D341Med (cell line): ENCODE measurements at regions not wholly inside any gene's neighbourhood (a gene's known extent, or its start where the extent isn't known, plus 50 kb on each side); places are given as distances from the start of the nearest gene placed in this dataset.
A peak's percentile ranks its signal among the peaks of the same experiment; 100 is the strongest.

ENCODE experiments used
- DNase-seq: peaks from one replicate; pipeline ENCODE4 v3.0.0; 2012; ENCODE audit warnings: low spot score

DNA sequence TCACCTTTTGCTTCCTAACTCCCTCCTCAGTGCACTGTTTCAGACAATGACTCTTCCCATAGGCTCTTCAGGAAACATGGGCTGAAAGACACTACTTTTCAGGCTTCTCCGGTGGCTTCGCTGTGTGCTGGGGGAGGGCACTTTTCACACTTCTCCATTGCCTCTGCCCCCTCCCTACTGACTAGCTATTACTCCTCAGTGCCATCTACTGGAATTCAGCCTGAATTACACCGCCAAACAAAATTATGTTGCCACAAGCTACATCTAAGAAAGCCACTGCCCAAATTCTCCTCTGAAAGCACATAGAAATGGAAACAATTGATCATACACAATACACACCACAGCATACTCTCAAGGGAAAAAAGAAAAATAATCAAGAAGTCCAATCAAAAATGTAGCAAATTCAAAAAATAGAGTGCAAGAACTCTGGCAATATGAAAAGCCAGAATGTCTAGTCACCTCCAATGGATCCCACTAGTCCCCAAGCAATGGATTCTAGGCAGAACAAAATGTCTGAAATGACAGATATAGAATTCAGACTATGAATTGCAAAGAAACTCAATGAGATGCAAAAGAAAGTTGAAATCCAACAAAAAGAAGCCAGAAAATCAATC is 1139.4 kb upstream of the GYPC start:
- DNase-seq, result peak; percentile 32

- DNase-seq, result no peak
These were observed 1129.9 kb upstream of the GYPC start for GRCh38 chr2:125526093-125526492.

GRCh38 chr2:125535089-125535488 is 1120.9 kb upstream of the GYPC start:
- DNase-seq, result no peak

- DNase-seq, result no peak
These were observed 1111.9 kb upstream of the GYPC start for GRCh38 chr2:125543968-125544514.

- peak; percentile 37 for DNase-seq
These were observed 1102.2 kb upstream of the GYPC start for GRCh38 chr2:125553768-125554167.

DNA sequence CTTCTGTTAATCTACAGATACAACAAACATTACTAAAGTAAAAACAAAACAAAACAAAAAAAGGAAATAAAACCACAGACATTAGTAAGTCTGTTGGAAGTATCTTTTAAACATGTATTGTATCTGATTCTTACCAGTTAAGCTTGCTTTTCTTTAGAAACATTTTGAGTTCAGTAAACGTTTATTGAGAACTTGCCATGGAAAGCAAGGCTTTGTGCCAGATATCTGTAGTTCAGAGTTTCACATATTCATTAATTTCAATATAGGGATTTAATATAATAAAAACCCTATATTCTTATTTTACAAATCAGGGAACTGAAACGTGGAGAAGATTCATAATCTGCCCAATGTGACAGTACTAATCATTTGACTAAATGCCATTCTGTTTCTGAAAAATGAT is 1101.0 kb upstream of the GYPC start:
- no peak for DNase-seq

- DNase-seq, result no peak
These were observed 1096.8 kb upstream of the GYPC start for GRCh38 chr2:125559186-125559585.

DNA sequence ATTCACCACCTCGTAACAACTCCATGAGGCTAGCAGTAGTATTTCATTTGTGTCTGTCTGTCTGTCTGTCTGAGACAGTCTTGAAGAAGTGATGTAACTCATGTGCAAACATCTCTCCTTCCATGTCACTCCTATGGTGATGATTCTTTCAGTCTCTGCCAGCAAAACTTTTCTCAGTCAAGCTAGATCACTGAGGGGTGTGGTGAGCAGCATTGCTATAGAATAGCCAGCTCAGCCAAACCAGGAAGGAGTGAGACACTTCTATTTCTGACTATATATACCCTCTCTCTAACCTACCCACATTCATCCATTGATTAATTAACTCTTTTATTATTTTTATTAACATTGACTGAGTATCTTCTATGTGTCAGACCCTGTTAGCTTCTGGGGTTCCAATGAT is 1095.1 kb upstream of the GYPC start:
- DNase-seq, result no peak

- DNase-seq, result no peak
These were observed 1094.7 kb upstream of the GYPC start for GRCh38 chr2:125561302-125561701.

- no peak for DNase-seq
These were observed 1093.0 kb upstream of the GYPC start for GRCh38 chr2:125562924-125563323.

- no peak for DNase-seq
These were observed 1091.5 kb upstream of the GYPC start for GRCh38 chr2:125564471-125564870.

DNA sequence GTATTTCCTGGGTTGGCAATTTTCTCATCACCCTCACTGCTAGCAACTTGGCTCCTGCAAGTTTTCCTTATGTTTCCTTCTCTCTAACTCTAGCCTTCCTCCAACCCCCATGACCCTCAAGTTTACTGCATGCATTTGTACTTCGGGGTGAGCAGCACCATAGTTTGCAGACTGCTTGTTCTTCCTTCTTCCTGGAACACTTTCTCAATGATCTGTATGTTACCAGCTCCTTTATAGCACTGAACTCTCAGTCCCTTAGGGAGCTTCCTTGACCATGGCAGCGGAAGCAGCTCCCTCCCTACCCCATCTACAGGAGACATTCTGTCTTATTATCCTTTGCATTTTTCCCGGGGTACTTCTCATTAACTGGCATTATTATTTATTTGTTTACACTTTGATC is 1089.5 kb upstream of the GYPC start:
- DNase-seq, result no peak

DNA sequence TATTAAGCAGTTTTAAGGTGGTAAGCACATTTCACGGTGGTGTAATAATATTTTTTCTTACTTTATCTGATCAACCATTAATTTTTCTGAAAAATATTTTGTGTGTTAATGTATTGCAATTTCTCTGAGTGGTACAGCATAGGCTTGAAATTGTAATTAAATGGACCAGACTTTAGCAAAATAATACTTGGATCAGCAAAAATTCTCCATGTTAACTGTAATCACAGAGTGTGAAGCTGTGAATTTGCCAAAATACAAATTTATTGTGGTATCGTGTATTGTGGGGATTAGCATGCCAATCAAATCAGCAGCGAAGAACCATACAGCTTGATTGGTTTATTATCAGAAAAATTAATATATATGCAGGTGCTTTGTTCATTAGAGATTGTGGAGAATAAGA is 1088.9 kb upstream of the GYPC start:
- no peak for DNase-seq

- no peak for DNase-seq
These were observed 1083.3 kb upstream of the GYPC start for GRCh38 chr2:125572660-125573059.

DNA sequence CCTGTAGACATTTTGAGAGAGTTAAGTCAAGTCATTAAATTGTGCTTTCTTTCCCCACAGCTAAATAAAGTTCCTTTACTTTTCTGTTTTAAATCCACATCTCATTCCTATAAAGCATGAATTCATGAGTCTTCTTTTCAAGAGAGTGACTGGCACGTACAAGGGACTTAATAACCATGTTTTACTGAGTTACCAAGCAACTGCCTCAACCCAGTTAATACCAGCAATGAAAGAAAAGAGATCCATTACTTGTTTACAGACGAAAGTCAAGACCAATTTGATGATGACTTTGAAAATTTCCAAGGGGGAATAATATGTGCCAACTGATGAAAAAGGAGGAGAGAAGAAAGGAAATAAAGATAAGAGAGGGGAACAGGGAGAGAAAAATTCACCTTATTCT is 1082.5 kb upstream of the GYPC start:
- DNase-seq, result no peak

- no peak for DNase-seq
These were observed 1079.4 kb upstream of the GYPC start for GRCh38 chr2:125576558-125576957.

- DNase-seq, result no peak
These were observed 1074.4 kb upstream of the GYPC start for GRCh38 chr2:125581557-125581956.

DNA sequence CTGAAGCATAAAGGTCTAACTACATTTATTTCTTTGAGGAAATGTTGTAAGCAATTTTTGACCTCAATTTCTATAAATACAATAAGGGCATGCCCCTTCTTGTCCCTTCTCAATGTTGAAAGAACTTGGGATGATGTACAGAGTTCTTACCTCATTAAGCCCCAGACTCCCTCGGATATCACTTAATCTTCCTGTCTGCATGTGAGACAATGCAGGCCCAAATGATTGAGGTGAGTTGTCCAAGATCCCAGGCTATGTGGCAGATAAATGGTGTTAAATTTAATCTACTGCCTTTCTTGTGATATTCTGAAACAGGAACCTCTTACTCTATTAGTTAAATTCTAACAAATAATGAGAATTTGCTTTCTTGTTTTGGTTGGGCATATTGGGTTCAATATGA is 1073.4 kb upstream of the GYPC start:
- DNase-seq, result no peak

DNA sequence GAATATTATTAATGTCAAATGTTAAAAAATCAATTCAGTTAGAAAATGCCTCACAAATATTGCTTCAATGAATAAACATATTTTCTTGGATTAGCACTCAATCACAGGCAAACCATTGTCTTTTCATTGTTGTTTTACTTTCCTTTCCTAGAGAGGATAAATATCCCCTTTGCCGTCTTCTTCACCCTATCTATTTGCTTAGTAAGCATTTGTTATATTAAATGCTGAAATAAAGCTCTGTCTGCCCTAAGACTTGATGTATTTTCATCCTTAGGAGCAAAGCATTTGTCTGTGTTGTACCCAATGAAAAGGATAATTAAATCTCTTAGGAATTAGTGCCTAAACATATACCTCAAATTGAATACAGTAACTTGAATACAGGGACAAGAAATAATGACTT is 1071.2 kb upstream of the GYPC start:
- DNase-seq, result no peak

- DNase-seq, result no peak
These were observed 1067.2 kb upstream of the GYPC start for GRCh38 chr2:125588780-125589179.

- no peak for DNase-seq
These were observed 1064.0 kb upstream of the GYPC start for GRCh38 chr2:125591954-125592353.

DNA sequence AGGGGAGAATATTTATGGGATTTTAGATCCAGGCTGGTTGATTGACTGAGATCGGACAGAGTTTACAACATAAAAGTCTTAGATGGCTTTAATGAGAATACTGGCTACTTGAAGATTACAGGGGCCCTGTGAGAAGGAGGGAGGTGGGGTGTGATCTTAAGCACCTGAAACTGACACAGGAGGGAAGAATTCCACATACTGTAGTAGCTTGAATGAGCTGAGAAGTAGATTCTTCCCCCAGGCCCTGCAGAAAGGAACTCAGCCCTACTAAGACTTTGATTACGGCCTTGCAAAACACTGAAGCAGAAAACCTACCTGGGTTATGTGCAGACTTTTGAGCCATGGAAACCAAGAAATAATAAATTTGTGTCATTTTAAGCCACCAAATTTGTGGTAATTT is 1062.9 kb upstream of the GYPC start:
- DNase-seq, result no peak

DNA sequence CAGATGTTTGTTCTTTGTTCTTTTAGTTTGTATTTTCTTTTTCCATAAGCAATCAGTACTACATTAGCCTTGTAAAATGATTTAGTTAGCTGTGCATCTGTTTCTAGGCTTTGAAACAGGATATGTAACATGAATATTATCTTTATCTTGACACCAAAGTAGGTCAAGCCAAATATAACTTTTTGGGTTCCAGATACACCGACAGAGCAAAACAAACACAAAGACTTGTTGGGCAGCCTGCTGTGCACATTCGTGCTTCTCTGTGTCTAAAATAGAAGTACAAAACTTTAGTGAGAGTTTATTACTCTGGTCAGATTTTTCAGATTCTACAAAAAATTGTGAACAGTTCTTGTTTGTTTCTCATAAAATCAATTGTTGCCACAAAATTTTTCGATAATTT is 1059.3 kb upstream of the GYPC start:
- no peak for DNase-seq

DNA sequence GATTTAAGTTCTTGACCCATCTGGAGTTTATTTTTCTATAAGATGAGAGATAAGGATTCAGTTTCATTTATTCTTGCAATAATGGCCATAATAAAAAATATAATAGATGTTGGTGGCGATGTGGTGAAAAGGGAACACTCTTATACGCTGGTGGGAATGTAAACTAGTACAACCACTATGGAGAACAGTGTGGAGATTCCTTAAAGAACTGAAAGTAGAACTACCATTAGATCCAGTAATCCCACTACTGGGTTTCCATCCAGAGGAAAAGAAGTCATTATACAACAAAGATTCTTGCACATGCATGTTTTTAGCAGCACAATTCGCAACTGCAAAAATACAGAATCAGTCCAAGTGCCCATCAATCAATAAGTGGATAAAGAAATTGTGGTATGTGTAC is 1040.5 kb upstream of the GYPC start:
- DNase-seq, result no peak

DNA sequence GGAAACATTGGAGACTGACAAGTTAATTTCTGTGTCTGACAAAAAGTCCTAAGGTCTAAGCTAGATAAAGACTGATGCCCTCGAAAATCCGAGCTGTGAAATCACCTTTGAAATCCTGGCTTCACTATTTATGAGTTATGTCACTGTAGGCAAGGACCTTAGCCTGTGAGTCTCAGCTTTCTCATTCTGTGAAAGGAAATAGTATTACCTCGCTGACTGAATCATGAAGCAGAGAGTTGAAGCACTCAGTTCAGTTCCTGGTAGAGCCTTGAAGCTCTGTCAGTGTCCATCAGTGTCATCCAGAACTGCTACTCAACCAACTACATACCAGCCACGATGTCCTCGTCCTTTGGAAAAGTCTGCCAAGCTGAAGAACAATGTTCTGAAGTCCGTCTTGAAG is 1025.6 kb upstream of the GYPC start:
- DNase-seq, result no peak
